ENCODE measurements at regions not wholly inside any gene's neighbourhood (a gene's known extent, or its start where the extent isn't known, plus 50 kb on each side); places are given as distances from the start of the nearest gene placed in this dataset.

GRCh38 chr14:89635615-89636014 is 218.6 kb upstream of the FOXN3 start:
- TF ChIP-seq CTCF (conservative IDR thresholded peaks at IDR 0.05) (no peak), ZFX (IDR thresholded peaks at IDR 0.05) (no peak)

GRCh38 chr14:89634037-89634436 is 217.0 kb upstream of the FOXN3 start:
- H3K27ac ChIP-seq: no peak overlapping the region
- TF ChIP-seq CTCF (conservative IDR thresholded peaks at IDR 0.05) (no peak), ZFX (IDR thresholded peaks at IDR 0.05) (no peak)

More at GRCh38 chr14:89635615-89636014, 218.6 kb upstream of the FOXN3 start:
- no peak overlapping the region for H3K27ac ChIP-seq

DNA sequence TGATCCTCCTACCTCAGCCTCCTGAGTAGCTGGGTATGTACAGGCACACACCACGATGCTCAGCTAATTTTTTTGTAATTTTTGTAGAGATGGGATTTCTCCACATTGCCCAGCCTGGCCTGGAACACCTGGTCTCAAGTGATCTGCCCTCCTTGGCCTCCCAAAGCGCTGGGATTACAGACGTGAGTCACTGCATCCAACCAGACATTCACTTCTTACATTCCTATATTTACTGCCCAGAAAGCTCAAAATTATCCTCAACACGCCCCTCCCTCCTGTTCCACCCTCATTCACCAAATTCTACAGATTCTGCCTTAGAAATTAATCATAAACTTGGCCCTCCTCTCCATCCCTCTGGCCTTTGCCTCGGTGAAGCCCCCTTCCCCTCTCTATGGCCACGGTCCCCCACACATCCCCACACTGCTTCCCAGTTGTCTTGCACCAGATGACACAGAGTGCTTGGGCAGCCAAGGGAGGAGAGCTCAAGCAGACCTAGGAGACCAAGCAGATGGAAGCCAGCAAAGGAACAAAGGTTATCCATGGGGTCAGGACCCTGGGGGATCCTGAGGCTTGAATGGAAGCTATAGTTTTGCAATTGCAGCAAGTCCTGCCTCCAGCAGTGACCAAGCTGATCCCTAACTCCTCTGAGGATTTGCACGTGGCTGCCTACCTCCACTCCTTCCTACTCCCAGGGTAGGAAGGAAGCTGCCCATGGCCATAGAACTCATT is 213.2 kb upstream of the FOXN3 start:
- no peak overlapping the region for H3K27ac ChIP-seq
- TF ChIP-seq ZFX (IDR thresholded peaks at IDR 0.05) (no peak), CTCF (conservative IDR thresholded peaks at IDR 0.05) (no peak)

GRCh38 chr14:89629383-89629782 is 212.3 kb upstream of the FOXN3 start:
- no peak for TF ChIP-seq CTCF (conservative IDR thresholded peaks at IDR 0.05)
- no peak for TF ChIP-seq ZFX (IDR thresholded peaks at IDR 0.05)
- no peak overlapping the region for H3K27ac ChIP-seq

- no peak for TF ChIP-seq CTCF (conservative IDR thresholded peaks at IDR 0.05)
- TF ChIP-seq ZFX (IDR thresholded peaks at IDR 0.05): no peak
- H3K27ac ChIP-seq: no peak overlapping the region
Observed at GRCh38 chr14:89628521-89628920, 211.5 kb upstream of the FOXN3 start.

DNA sequence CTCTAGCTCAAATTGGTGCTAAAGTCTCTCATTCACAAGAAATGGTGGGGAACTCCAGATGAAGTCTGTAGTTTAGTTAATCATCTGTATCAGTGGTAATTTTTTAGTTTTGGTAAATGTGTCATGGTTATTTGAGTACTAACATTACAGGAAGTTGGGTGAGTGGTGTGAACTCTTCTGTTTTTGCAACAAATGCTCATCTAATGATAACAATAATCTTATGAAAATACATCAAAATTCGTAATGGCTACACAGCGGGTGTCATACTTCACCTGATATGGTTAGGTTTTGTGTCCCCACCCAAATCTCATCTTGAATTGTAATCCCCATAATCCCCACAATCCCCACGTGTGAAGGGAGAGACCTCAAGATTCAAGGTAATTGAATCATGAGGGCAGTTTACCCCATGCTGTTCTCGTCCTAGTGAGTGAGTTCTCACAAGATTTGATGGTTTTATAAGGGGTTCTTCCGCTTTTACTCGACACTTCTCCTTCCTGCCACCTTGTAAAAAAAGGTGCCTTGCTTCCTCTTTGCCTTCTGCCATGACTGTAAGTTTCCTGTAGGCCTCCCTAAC is 209.3 kb upstream of the FOXN3 start:
- H3K27ac ChIP-seq: no peak overlapping the region
- TF ChIP-seq ZFX (IDR thresholded peaks at IDR 0.05) (no peak), CTCF (conservative IDR thresholded peaks at IDR 0.05) (no peak)

GRCh38 chr14:89625731-89626232 is 208.7 kb upstream of the FOXN3 start:
- no peak overlapping the region for H3K27ac ChIP-seq
- TF ChIP-seq ZFX (IDR thresholded peaks at IDR 0.05): no peak
- no peak for TF ChIP-seq CTCF (conservative IDR thresholded peaks at IDR 0.05)
